ENCODE measurements at regions not wholly inside any gene's neighbourhood (a gene's known extent, or its start where the extent isn't known, plus 50 kb on each side); places are given as distances from the start of the nearest gene placed in this dataset.
"Not testable (repeated sequence)": the region's sequence is repeated elsewhere in the genome, so short reads cannot be mapped to it uniquely, and the experiment has no call there.

- Histone ChIP-seq H3K9me3 (ENCODE audit: control insufficient read depth, insufficient read depth, low read depth, low read length) (peaks cover 18% of the 10 kb centered on the region), H3K36me3 (ENCODE audit: control insufficient read depth, insufficient read depth, low read length) (no peaks in the 10 kb centered on the region), H3K27ac (ENCODE audit: low read depth, low read length) (no peak overlapping the region), H3K9ac (ENCODE audit: low read length) (no peak overlapping the region), H3K4me1 (ENCODE audit: control insufficient read depth, insufficient read depth, low read length) (no peaks in the 10 kb centered on the region), H3K27me3 (ENCODE audit: control insufficient read depth, insufficient read depth, low read length) (no peaks in the 10 kb centered on the region; the same call in 1 of the 2 replicates), H3K4me3 (ENCODE audit: low read depth, low read length) (no peak overlapping the region)
These were observed 179.1 kb upstream of the IL1RAPL1 start for GRCh38 chrX:28408017-28408723.

- H3K36me3 ChIP-seq (ENCODE audit: control insufficient read depth, insufficient read depth, low read length), result no peaks in the 10 kb centered on the region
- H3K9me3 ChIP-seq (ENCODE audit: control insufficient read depth, insufficient read depth, low read depth, low read length), result no peaks in the 10 kb centered on the region
- H3K27me3 ChIP-seq (ENCODE audit: control insufficient read depth, insufficient read depth, low read length), result no peaks in the 10 kb centered on the region; the same call in 1 of the 2 replicates
- no peak overlapping the region for H3K4me3 ChIP-seq (ENCODE audit: low read depth, low read length)
- H3K27ac ChIP-seq (ENCODE audit: low read depth, low read length), result no peak overlapping the region
- H3K4me1 ChIP-seq (ENCODE audit: control insufficient read depth, insufficient read depth, low read length), result no peaks in the 10 kb centered on the region
- H3K9ac ChIP-seq (ENCODE audit: low read length), result no peak overlapping the region
These were observed 188.9 kb upstream of the IL1RAPL1 start for GRCh38 chrX:28398342-28398741.

GRCh38 chrX:28391528-28391927 lies 195.7 kb upstream of the IL1RAPL1 start:
- H3K27ac ChIP-seq (ENCODE audit: low read depth, low read length), result no peak overlapping the region
- no peaks in the 10 kb centered on the region for H3K9me3 ChIP-seq (ENCODE audit: control insufficient read depth, insufficient read depth, low read depth, low read length)
- no peak overlapping the region for H3K4me3 ChIP-seq (ENCODE audit: low read depth, low read length)
- no peaks in the 10 kb centered on the region for H3K4me1 ChIP-seq (ENCODE audit: control insufficient read depth, insufficient read depth, low read length)
- no peaks in the 10 kb centered on the region for H3K36me3 ChIP-seq (ENCODE audit: control insufficient read depth, insufficient read depth, low read length)
- no peaks in the 10 kb centered on the region for H3K27me3 ChIP-seq (ENCODE audit: control insufficient read depth, insufficient read depth, low read length)
- H3K9ac ChIP-seq (ENCODE audit: low read length), result no peak overlapping the region

GRCh38 chrX:28379103-28379502 lies 208.1 kb upstream of the IL1RAPL1 start:
- Histone ChIP-seq H3K9ac (ENCODE audit: low read length) (no peak overlapping the region), H3K27ac (ENCODE audit: low read depth, low read length) (no peak overlapping the region), H3K9me3 (ENCODE audit: control insufficient read depth, insufficient read depth, low read depth, low read length) (no peaks in the 10 kb centered on the region; the same call in 1 of the 2 replicates), H3K4me1 (ENCODE audit: control insufficient read depth, insufficient read depth, low read length) (no peaks in the 10 kb centered on the region), H3K27me3 (ENCODE audit: control insufficient read depth, insufficient read depth, low read length) (no peaks in the 10 kb centered on the region; the same call in 1 of the 2 replicates), H3K36me3 (ENCODE audit: control insufficient read depth, insufficient read depth, low read length) (no peaks in the 10 kb centered on the region), H3K4me3 (ENCODE audit: low read depth, low read length) (no peak overlapping the region)

- H3K9ac ChIP-seq (ENCODE audit: low read length); H3K4me3 ChIP-seq (ENCODE audit: low read depth, low read length); H3K27me3 ChIP-seq (ENCODE audit: control insufficient read depth, insufficient read depth, low read length); H3K27ac ChIP-seq (ENCODE audit: low read depth, low read length); H3K36me3 ChIP-seq (ENCODE audit: control insufficient read depth, insufficient read depth, low read length); H3K4me1 ChIP-seq (ENCODE audit: control insufficient read depth, insufficient read depth, low read length): not testable (repeated sequence)
- peaks cover 21% of the 10 kb centered on the region for H3K9me3 ChIP-seq (ENCODE audit: control insufficient read depth, insufficient read depth, low read depth, low read length)
These were observed 219.6 kb upstream of the IL1RAPL1 start for GRCh38 chrX:28367649-28368048.

GRCh38 chrX:28351801-28352200 lies 235.4 kb upstream of the IL1RAPL1 start:
- H3K9ac ChIP-seq (ENCODE audit: low read length), result no peak overlapping the region
- no peak overlapping the region for H3K27ac ChIP-seq (ENCODE audit: low read depth, low read length)
- H3K36me3 ChIP-seq (ENCODE audit: control insufficient read depth, insufficient read depth, low read length), result no peaks in the 10 kb centered on the region
- H3K27me3 ChIP-seq (ENCODE audit: control insufficient read depth, insufficient read depth, low read length), result peaks cover 4% of the 10 kb centered on the region; the same call in 1 of the 2 replicates
- no peaks in the 10 kb centered on the region for H3K9me3 ChIP-seq (ENCODE audit: control insufficient read depth, insufficient read depth, low read depth, low read length)
- no peak overlapping the region for H3K4me3 ChIP-seq (ENCODE audit: low read depth, low read length)
- no peaks in the 10 kb centered on the region for H3K4me1 ChIP-seq (ENCODE audit: control insufficient read depth, insufficient read depth, low read length)

GRCh38 chrX:28349888-28350287 lies 237.4 kb upstream of the IL1RAPL1 start:
- no peak overlapping the region for H3K27ac ChIP-seq (ENCODE audit: low read depth, low read length)
- no peaks in the 10 kb centered on the region for H3K4me1 ChIP-seq (ENCODE audit: control insufficient read depth, insufficient read depth, low read length)
- no peak overlapping the region for H3K4me3 ChIP-seq (ENCODE audit: low read depth, low read length)
- no peaks in the 10 kb centered on the region for H3K36me3 ChIP-seq (ENCODE audit: control insufficient read depth, insufficient read depth, low read length)
- peaks cover 4% of the 10 kb centered on the region; the same call in 1 of the 2 replicates for H3K27me3 ChIP-seq (ENCODE audit: control insufficient read depth, insufficient read depth, low read length)
- H3K9ac ChIP-seq (ENCODE audit: low read length), result no peak overlapping the region
- no peaks in the 10 kb centered on the region for H3K9me3 ChIP-seq (ENCODE audit: control insufficient read depth, insufficient read depth, low read depth, low read length)

GRCh38 chrX:28347476-28347875 lies 239.8 kb upstream of the IL1RAPL1 start:
- peaks cover 2% of the 10 kb centered on the region; the same call in 1 of the 2 replicates for H3K27me3 ChIP-seq (ENCODE audit: control insufficient read depth, insufficient read depth, low read length)
- no peak overlapping the region for H3K27ac ChIP-seq (ENCODE audit: low read depth, low read length)
- no peaks in the 10 kb centered on the region for H3K9me3 ChIP-seq (ENCODE audit: control insufficient read depth, insufficient read depth, low read depth, low read length)
- no peak overlapping the region for H3K4me3 ChIP-seq (ENCODE audit: low read depth, low read length)
- no peak overlapping the region for H3K9ac ChIP-seq (ENCODE audit: low read length)
- H3K4me1 ChIP-seq (ENCODE audit: control insufficient read depth, insufficient read depth, low read length), result no peaks in the 10 kb centered on the region
- H3K36me3 ChIP-seq (ENCODE audit: control insufficient read depth, insufficient read depth, low read length), result no peaks in the 10 kb centered on the region

GRCh38 chrX:28329156-28329555 lies 258.1 kb upstream of the IL1RAPL1 start:
- Histone ChIP-seq H3K4me1 (ENCODE audit: control insufficient read depth, insufficient read depth, low read length) (peaks cover 24% of the 10 kb centered on the region), H3K27me3 (ENCODE audit: control insufficient read depth, insufficient read depth, low read length) (peaks cover 15% of the 10 kb centered on the region; the same call in 1 of the 2 replicates), H3K9me3 (ENCODE audit: control insufficient read depth, insufficient read depth, low read depth, low read length) (no peaks in the 10 kb centered on the region; the same call in 1 of the 2 replicates), H3K9ac (ENCODE audit: low read length) (no peak overlapping the region), H3K36me3 (ENCODE audit: control insufficient read depth, insufficient read depth, low read length) (no peaks in the 10 kb centered on the region), H3K4me3 (ENCODE audit: low read depth, low read length) (no peak overlapping the region), H3K27ac (ENCODE audit: low read depth, low read length) (no peak overlapping the region)

GRCh38 chrX:28324321-28324721 lies 262.9 kb upstream of the IL1RAPL1 start:
- Histone ChIP-seq H3K9ac (ENCODE audit: low read length) (no peak overlapping the region), H3K4me1 (ENCODE audit: control insufficient read depth, insufficient read depth, low read length) (peaks cover 55% of the 10 kb centered on the region), H3K27me3 (ENCODE audit: control insufficient read depth, insufficient read depth, low read length) (peaks cover 35% of the 10 kb centered on the region; the same call in 1 of the 2 replicates), H3K36me3 (ENCODE audit: control insufficient read depth, insufficient read depth, low read length) (no peaks in the 10 kb centered on the region), H3K9me3 (ENCODE audit: control insufficient read depth, insufficient read depth, low read depth, low read length) (peaks cover under 1% of the 10 kb centered on the region; the same call in 1 of the 2 replicates), H3K4me3 (ENCODE audit: low read depth, low read length) (no peak overlapping the region), H3K27ac (ENCODE audit: low read depth, low read length) (no peak overlapping the region)

- Histone ChIP-seq H3K4me1 (ENCODE audit: control insufficient read depth, insufficient read depth, low read length) (peaks cover 51% of the 10 kb centered on the region), H3K4me3 (ENCODE audit: low read depth, low read length) (no peak overlapping the region)
These were observed 266.0 kb upstream of the IL1RAPL1 start for GRCh38 chrX:28321286-28321685.

More at GRCh38 chrX:28321286-28321685, 266.0 kb upstream of the IL1RAPL1 start:
- Histone ChIP-seq H3K9me3 (ENCODE audit: control insufficient read depth, insufficient read depth, low read depth, low read length) (peaks cover 6% of the 10 kb centered on the region; the same call in 1 of the 2 replicates), H3K36me3 (ENCODE audit: control insufficient read depth, insufficient read depth, low read length) (no peaks in the 10 kb centered on the region), H3K27me3 (ENCODE audit: control insufficient read depth, insufficient read depth, low read length) (peaks cover 35% of the 10 kb centered on the region; the same call in 1 of the 2 replicates), H3K27ac (ENCODE audit: low read depth, low read length) (no peak overlapping the region), H3K9ac (ENCODE audit: low read length) (no peak overlapping the region)
